ENCODE measurements at regions not wholly inside any gene's neighbourhood (a gene's known extent, or its start where the extent isn't known, plus 50 kb on each side); places are given as distances from the start of the nearest gene placed in this dataset.

GRCh38 chr4:108527723-108528122 is 92.7 kb upstream of the RPL34 start:
- DNase-seq (ENCODE audit: low spot score) = no peak

GRCh38 chr4:108520807-108521206 is 99.6 kb upstream of the RPL34 start:
- DNase-seq (ENCODE audit: low spot score) = no peak

- no peak for DNase-seq (ENCODE audit: low spot score)
These were observed 100.3 kb upstream of the RPL34 start for GRCh38 chr4:108519911-108520601.

DNA sequence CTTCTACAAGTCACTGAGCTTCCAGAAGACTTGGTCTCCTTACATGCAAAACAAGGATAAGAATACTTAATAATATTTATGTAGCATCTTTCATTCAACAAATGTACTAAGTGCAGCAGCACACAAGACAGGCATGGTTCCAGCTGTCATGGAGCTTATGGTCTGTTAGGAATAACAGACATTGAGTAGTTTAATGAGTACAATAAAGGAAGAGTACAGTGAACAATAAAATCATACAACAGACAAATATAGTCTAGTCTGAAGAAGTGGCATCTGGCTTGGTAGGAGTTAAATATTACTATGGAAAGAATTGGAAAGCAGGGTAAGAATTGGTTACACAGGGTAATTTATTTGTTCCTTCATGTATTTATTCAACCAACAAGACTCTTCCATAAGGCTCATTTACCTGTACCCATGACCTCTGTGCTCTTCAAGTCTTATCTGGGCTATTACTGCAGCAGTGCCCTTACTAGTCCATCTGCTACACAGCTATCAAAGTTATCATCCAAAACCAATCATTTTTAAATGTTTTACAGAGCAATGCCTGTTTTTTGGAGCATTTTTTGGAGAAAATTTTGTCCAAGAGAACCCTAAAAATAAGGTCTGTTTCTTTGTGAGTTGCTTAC is 101.1 kb upstream of the RPL34 start:
- no peak for DNase-seq (ENCODE audit: low spot score)

- DNase-seq (ENCODE audit: low spot score) = no peak
These were observed 107.5 kb upstream of the RPL34 start for GRCh38 chr4:108512615-108513505.

DNA sequence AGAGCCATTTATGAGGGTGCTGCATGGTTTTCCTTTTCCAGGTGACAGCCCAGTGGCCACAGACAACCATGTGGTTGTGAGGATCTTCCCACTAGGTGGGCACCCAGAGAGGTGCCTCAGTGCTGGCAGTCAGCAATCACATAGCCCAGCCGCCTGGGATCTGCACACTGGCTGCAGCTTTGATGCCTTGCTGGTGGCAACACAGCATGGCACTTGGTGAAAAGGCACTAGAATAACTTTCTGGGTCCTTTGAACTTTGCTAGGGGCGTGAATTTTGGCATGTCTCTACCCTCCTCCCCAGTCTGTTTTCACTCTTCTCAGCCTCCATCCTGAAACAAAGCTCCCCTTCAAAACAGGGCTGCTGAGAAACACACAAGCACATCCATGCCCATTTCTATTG is 108.8 kb upstream of the RPL34 start:
- DNase-seq (ENCODE audit: low spot score) = no peak

GRCh38 chr4:108502356-108502755 is 118.0 kb upstream of the RPL34 start:
- DNase-seq (ENCODE audit: low spot score) = no peak

GRCh38 chr4:108498925-108499324 is 121.5 kb upstream of the RPL34 start:
- no peak for DNase-seq (ENCODE audit: low spot score)

DNA sequence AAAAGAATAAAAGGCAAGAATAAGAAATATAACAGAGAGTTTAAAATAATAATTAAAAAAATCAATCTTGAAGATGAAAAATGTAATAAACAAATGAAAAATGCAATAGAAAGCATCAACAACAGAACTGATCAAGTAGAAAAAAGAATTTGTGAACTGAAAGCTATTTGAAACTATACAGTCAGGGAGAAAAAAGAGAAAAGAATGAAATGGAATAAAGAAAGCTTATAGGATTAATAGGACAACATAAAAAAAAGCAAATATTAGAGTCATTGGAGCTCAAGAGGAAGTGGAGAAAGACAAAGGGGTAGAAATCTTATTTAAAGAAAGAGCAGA is 126.8 kb upstream of the RPL34 start:
- no peak for DNase-seq (ENCODE audit: low spot score)

DNA sequence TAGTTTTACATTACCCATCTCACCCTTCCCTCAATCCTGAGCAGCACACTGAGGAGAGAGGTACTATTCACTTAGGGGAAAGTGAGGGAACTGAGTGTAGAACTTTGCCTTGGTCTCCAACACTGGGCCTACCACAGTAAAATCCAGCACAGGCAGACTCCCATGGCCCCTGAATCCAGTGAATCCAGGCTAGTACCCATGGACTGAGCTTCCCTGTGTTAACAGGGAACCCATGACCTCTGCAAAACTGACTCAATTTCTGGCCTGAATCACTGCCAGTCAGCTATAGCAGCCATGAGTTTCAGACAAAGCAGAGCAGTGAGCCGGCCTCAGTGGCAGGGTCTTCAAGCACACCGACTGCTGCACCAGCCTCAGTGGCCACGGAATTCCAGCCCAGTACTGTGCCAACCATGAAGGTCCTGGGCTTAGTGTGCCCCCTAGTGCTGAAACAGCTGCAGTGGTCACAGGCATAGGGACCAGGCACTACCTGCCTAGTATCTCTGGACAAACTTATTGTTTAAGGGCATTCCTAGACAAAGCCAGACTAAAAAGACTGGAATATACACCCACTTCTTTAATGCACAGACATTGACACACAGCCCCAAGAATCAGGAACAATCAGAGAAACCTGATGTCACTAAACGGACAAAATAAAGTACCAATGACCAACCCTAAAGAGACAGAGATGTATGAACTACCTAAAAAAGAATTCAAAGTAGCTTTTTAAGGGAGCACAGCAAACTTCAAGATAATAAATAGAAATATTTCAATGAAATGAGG is 127.4 kb upstream of the RPL34 start:
- peak; percentile 41 for DNase-seq (ENCODE audit: low spot score)

GRCh38 chr4:108488865-108489264 is 131.5 kb upstream of the RPL34 start:
- DNase-seq (ENCODE audit: low spot score) = no peak

DNA sequence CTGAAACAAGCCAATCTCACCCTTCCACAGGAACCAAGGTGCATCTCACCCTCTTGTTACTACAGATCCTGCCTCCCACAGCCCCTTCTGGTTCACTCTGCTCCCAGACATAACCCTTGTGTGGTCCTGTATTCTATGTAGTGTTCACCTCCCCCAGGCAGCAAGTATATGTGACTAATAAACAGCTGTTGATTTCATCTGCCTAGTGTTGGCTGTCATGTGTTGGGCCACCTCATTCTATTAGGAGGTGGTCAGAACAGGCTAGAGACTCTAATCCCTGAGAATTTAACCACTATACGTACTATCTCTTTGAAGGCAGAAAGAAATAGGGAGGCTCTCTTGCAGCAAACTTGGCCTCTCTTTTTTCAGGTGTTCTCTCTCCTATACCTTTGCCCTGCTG is 134.3 kb upstream of the RPL34 start:
- DNase-seq (ENCODE audit: low spot score) = no peak

GRCh38 chr4:108484187-108484586 is 136.2 kb upstream of the RPL34 start:
- DNase-seq (ENCODE audit: low spot score) = no peak

DNA sequence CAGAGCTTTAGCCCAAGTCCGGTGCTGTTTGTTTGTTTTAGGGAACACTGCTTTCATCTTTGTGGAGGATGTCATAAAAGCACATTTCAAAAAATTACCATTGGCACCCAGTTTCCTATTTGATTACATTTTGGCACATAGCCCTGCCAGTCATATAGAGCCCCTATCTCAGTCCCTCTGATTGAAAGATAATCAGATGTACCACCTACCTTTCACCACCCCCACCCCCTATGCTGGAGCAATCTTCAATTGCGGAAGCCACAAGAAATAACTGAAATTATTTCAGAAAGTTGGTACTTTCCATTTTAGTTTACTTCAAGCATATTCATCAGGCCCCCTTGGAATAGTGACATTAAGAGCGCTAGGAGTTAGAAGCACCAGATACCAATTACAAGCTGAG is 136.7 kb upstream of the RPL34 start:
- DNase-seq (ENCODE audit: low spot score) = no peak

DNA sequence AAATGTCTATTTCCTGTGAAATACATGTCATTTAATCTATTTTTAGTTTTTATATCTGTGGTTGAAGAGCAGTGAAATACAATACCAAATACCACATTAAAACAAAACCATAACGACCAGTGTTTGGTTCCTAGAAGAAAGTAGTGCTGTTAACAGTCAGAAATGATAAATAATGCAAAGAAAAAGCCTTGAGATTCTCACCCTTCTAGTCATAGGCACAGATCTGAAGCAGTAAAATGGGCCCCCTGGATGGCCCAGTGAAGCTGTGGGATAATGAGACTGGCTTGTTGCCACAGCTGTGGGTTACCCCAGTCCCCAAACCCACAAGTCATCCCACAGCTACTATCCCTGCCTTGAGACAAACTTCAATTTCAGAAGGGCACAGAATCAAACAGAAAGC is 137.3 kb upstream of the RPL34 start:
- DNase-seq (ENCODE audit: low spot score) = no peak

DNA sequence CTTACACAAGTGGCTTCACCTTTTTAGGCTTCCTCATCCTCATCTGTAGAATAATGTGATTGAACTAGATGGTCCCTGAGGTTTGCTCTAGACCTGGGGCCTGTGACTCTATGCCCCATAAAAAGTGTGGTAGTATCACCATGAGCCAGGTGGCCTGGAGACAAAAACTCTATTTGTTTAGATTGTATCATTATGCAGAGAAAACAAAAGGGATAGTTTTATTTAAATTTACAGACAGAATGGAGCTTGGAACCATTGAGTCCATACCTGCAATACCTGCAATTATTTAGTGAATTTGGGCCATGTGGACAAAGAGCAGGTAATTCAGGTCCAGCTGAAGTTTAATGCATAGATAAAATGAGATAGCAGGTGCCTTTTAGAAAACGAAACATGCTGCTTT is 139.5 kb upstream of the RPL34 start:
- DNase-seq (ENCODE audit: low spot score) = no peak

- DNase-seq (ENCODE audit: low spot score) = no peak
These were observed 142.8 kb upstream of the RPL34 start for GRCh38 chr4:108477527-108478108.

- DNase-seq (ENCODE audit: low spot score) = no peak
These were observed 147.1 kb upstream of the RPL34 start for GRCh38 chr4:108473163-108473720.

GRCh38 chr4:108466936-108467902 is 153.2 kb upstream of the RPL34 start:
- no peak for DNase-seq (ENCODE audit: low spot score)

- no peak for DNase-seq (ENCODE audit: low spot score)
These were observed 154.4 kb upstream of the RPL34 start for GRCh38 chr4:108465886-108466500.

Measured in NAMALWA (cell line).